NCI-H128 (cell line): ENCODE measurements at regions not wholly inside any gene's neighbourhood (a gene's known extent, or its start where the extent isn't known, plus 50 kb on each side); places are given as distances from the start of the nearest gene placed in this dataset.
"Not testable (repeated sequence)": the region's sequence is repeated elsewhere in the genome, so short reads cannot be mapped to it uniquely, and the experiment has no call there.

Source experiments
- DNase-seq: peaks from one replicate; lab custom pipeline; 2025; ENCODE audit not compliant: unreplicated experiment; lab: John Stamatoyannopoulos, UW

DNA sequence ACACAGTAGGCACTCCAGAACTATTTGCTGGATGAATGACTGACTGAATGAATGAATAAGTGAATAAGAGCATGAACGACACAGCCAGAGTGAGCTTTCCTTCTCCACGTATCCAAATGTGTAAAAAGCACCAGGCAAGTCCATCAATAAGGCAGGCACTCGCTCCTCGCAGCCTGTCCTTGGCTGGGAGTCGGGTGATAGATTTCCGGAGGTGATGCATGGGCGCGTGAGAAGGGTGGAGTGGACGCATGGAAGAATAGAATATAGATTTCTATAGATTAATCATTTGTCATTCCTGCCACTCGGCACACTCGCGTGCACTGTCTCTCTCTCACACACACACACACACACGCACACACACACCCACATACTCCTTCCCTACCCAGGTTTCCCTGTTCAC lies 164.3 kb upstream of the ZC3H12A start:
- DNase-seq, result no peak

DNA sequence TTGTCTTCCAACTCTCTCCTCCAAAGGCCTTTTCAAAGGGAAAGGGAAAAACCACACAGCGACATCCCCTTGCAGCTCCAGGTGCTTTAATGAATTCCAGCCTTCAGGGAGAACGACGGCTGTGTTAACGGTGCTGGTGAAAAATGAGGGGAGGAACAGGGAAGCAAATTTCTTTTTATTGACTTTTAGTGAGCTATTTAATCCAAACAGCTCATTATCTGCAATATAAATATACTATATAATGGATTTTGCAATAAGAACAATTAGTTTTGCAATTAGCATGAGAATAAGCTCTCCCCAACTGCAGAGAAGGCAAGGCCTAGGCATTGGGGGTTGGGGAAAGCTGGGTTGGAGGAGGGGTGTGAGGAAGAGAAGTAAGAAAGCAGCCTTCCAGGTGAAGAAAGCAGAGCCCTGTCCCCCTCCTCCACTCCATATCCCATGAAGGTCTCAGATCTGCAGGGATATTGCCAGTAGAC lies 159.0 kb upstream of the ZC3H12A start:
- DNase-seq, result no peak

DNA sequence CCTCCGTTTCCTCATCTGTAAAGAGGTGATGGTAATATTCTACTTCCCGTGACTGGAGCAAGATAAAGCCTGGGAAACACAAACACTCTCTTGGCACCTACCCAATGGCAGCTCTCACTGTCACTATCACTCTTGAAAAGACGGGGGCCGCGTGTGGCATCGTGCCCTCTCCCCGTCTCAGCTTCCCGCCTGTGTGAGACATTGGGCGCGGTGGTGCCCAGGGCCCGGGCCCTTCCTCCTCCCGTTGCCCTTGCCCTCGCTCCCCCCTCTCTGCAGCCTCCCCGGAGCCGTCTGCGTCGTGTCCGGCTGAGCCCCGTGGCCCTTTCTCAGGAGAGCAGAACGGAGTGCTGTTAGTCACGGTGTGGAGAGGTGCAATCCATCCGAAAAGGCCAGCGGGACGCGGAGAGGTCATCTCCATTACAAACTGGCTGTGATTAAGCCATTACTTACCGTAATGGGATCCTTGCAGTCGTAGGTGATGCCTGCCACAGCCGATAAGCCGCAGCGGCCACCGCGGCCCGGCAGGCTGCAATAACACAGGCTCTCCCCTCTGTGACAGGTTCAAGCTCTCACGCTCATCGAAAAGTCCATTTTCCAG lies 156.4 kb upstream of the ZC3H12A start:
- DNase-seq, result no peak

- no peak for DNase-seq
These were observed 155.9 kb upstream of the ZC3H12A start for GRCh38 chr1:37318490-37318889.

GRCh38 chr1:37319284-37319683 lies 155.1 kb upstream of the ZC3H12A start:
- no peak for DNase-seq

- no peak for DNase-seq
These were observed 150.6 kb upstream of the ZC3H12A start for GRCh38 chr1:37323486-37324377.

- no peak for DNase-seq
These were observed 149.4 kb upstream of the ZC3H12A start for GRCh38 chr1:37325010-37325409.

GRCh38 chr1:37325509-37326437 lies 148.6 kb upstream of the ZC3H12A start:
- DNase-seq, result no peak

DNA sequence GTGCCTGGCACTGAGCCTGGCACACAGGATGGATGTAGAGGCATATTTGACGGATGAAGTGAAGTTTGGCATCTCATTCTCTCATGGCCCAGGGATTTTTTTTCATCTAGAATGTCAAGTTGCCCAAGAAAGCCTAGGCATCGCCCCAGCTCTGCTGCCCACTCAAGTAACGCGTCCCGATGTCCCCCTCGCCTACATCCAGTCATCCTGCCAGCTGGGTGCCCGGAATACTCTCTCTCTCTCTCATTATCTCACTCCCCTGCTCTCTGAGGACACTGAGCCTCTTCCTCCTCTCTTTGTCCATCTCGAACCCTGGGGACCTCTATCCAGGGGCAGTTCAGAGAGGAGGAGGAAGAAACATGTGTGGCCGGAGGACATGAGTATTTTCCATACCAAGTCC lies 142.3 kb upstream of the ZC3H12A start:
- no peak for DNase-seq

DNA sequence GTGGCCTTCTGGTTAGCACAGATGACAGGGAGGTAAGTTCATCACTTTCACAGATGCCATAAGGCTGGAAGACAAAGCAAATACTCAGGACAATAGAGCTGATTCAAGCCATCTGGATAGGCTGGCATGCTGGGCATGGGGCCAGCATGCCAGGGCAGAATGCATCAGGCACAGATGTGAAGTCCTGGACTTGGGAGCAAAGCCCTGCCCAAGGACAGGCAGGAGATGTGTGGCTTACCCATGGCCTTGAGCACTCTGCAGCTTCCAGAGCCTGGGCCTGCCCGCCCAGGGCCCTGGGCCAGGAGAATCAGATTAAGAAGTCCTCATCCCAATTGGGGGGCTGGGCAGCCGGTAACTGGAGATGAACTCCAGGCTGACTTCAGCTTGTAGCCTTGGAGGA lies 135.7 kb upstream of the ZC3H12A start:
- no peak for DNase-seq

DNA sequence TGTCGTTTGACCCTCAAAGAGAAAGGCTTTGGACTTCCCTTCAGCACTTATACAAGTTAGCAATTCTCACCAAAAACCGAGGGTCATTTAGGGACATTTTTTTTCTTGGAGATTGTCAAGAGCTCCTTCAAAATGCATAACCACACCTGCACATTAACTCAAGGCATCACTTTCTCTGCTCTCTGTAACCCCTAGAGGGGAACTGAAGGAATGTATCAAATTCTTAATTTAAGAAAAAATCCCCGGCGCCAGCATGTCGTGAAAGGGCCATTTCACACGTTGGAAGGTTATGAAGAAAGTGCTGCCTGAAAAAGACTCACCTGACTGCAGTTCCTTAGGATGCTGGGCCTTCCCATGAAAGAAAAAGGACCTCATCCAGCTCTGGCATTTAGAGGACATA lies 131.6 kb upstream of the ZC3H12A start:
- DNase-seq, result no peak

- no peak for DNase-seq
These were observed 127.2 kb upstream of the ZC3H12A start for GRCh38 chr1:37347104-37347649.

GRCh38 chr1:37353871-37354270 lies 120.5 kb upstream of the ZC3H12A start:
- no peak for DNase-seq

DNA sequence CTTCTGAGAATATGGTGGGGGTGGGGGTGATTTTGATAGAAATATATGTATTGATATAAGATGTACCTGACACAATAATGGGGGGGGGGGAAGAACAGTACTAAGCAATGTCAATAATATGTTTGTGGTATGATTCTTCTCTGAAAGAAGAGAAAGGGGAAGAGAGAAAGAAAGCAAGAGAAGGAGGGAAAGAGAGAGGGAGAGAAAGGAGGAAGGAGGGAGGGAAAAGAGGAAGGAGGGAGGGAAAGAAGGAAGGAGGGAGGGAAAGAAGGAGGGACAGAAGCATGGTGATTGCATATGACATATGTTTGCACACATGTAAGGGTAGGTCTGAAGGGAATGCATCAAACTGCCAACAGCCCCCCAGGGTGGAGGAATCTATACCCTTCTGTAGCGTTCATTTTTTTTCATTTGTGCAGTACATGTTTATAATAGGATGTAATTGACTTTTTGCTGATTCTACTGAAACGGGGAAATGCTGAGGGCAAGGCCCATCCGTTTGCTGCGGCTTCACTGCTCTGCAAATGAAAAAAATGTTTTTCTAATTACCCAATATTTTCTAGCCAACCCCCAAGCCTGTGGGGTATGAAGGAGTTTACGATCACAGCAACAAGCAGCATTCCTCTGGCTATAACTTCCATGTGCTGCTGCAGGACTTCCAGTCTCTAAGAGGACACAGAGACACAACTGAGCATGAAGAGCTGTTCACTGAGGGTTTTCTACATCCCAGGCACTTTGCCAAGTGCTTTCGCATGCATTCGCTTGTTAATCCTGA lies 119.3 kb upstream of the ZC3H12A start:
- no peak for DNase-seq

GRCh38 chr1:37358992-37359391 lies 115.4 kb upstream of the ZC3H12A start:
- DNase-seq, result no peak

DNA sequence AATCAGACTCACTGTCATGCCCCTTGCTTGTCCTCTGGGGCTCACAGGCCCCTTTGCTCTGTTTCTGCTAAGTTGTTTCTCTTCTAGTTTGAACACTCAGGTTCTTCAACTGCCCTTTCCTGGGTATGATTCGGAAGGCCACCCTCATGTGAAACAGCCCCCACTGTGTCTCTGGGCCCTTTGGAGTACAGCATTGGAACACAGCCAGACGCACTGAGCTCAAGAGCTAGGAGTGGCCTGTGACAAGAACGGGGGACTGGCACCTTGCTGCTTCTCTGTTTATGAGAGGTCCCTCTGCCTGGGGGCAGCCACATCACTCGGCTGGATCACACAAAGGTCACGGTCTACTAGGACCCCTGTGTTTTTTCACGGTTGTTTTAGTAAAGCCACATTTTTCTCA lies 114.4 kb upstream of the ZC3H12A start:
- DNase-seq, result no peak

GRCh38 chr1:37362594-37363385 lies 111.6 kb upstream of the ZC3H12A start:
- DNase-seq, result no peak

DNA sequence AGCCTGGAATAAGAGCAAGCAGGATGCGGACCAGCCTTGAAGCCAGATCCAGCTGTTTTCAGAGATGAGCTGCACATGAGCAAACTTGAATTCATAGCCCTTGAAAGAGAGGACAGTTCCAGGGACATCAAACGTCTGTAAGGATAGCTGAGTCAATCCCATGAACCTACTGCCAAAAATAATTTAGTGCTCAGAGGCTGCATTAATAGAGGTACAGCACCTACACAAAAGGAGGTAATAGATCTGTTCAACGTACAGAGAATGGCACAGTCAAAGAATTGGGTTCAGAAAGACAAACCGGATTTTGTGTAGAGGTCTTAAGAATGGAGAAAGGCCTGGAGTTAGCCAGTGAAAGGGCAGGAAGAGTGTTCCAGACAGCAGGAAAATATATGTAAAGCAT lies 110.8 kb upstream of the ZC3H12A start:
- no peak for DNase-seq

- DNase-seq, result not testable (repeated sequence)
These were observed 105.6 kb upstream of the ZC3H12A start for GRCh38 chr1:37368665-37369315.
